RKO (cell line): ENCODE measurements at regions not wholly inside any gene's neighbourhood (a gene's known extent, or its start where the extent isn't known, plus 50 kb on each side); places are given as distances from the start of the nearest gene placed in this dataset.
"Not testable (repeated sequence)": the region's sequence is repeated elsewhere in the genome, so short reads cannot be mapped to it uniquely, and the experiment has no call there.

Experiments
- DNase-seq: peaks from one replicate; pipeline ENCODE4 v3.0.0-alpha.2; 2016; ENCODE audit warnings: low spot score

DNA sequence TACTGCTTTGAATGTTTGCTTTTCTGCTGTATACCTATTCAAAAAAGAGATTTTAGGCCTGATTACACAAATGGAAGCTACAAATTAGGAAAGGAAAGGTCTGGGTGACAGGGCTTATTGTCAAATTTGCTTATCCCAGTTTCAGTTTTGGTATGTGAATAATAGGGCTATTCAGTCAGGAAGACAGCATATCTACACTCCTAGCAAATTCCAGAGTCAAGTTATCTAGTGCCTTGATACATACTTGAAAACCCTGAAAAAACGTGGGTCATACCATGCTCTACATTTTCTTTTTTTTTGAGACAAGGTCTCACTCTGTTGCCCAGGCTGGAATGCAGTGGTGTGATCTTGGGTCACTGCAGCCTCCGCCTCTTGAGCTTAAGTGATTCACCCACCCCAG, 59.2 kb upstream of the CCDC180 start:
- not testable (repeated sequence) for DNase-seq

DNA sequence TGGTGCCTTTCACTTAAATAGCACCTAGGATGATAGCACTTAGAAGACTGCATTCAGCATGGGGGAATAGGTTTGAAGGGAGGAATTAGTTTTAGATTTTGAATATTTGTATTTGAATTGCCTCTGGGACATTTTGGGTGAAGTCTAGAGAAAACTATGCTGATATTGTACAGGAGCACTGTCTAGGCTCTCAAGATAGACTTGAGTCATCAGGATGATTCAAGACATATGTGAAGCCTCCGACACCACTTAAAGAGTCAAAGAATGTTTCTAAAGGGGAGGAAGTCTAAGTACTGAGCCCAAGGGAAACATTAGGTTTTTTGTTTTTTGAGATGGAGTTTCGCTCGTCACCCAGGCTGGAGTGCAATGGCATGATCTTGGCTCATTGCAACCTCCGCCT, 63.9 kb upstream of the CCDC180 start:
- no peak for DNase-seq

DNA sequence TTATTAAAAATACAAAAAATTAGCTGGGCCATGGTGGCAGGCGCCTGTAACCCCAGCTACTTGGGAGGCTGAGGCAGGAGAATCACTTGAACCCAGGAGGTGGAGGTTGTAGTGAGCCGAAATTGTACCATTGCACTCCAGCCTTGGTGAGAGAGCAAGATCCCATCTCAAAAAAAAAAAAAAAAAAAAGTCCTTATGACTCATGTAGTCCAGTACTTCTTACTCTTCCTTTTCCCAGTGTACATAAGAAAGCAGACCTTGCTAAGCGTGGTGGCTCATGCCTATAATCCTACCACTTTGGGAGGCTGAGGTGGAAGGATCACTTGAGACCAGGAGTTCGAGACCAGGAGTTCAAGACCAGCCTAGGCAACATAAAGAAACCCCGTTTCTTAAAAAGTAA, 66.0 kb upstream of the CCDC180 start:
- DNase-seq: peak; percentile 42

DNA sequence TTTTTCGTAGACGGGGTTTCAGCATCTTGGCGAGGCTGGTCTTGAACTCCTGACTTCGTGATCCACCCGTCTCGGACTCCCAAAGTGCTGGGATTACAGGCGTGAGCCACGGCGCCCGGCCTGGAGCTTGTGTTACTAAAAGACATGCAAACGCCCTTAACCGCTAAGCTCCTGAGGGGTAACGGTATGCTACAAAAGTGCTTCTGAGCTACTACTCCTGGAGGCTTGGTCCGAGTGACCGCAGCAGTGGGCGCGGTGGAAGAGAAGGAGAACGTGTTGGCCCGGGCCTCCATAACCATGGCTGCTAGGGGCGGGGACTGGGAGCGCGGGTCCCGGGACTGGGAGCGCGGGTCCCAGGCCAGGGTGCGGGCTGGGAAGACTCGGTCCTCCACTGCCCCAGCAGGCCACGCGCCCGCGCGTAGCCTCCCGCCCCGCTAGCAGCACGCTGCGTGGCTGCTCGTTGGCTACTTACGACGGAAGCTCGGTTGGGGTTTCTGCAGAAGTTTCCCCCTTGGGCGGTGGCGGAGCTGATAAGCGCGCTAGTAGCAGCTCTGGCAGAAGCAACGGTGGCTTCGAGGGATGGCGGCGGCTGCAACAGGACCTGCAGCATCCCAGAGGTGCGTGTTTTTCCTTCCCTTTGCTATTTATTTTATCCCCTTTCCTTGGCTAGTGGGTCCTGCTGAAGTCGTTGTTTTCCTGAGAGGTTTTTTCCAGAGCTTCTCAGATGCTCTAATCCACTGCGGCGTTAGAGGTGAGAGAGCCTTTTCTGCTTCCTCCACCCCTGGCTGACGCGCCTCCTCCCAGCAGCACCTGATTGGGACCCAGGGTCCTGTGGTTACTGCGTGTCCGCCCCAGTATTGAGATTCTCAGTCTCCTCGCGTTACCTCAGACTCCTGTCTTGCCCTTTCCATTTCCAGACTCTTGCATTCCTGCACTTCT, 69.2 kb upstream of the CCDC180 start:
- DNase-seq: peak; percentile 93

DNA sequence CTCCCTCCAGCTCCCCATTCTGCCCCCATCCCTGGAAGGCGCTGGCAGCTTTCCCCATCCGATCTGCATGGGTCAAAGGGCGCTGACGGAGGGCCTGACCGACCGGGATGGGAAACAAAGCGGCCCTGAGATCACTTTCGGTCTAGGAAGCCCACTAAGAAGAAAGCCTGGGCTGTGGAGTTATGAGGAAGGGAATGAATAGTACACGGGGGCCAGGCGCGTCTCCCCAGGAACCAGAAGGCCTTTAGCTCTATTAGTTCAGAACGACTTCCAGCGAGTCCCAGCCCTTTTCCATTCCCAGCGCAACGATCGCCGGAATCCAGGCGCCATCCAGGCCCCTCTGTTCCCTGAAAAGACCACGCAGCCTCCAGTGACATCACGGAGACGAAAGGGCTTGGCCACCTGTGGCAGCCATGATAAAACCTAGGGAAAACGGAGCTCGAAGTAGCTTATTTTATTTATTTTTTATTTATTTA, 70.1 kb upstream of the CCDC180 start:
- DNase-seq: peak; percentile 56

DNA sequence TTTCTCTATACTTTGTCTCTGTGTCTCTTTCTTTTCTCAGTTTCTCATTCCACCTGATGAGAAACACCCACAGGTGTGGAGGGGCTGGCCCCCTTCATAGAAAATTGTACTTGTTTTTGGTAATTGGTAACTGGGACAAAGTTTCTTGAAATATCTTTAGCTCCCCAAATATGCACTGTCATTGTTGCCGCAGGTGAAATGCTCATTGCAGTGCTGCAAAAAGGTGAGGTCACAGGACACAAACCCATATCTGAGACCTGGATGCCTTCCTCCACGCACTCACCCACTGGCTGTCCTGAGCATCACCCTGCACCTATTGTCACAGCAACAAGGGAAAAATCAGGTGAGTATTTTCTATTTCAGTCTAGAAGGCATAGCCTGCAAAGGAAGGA, 74.5 kb upstream of the CCDC180 start:
- DNase-seq: not testable (repeated sequence)

DNA sequence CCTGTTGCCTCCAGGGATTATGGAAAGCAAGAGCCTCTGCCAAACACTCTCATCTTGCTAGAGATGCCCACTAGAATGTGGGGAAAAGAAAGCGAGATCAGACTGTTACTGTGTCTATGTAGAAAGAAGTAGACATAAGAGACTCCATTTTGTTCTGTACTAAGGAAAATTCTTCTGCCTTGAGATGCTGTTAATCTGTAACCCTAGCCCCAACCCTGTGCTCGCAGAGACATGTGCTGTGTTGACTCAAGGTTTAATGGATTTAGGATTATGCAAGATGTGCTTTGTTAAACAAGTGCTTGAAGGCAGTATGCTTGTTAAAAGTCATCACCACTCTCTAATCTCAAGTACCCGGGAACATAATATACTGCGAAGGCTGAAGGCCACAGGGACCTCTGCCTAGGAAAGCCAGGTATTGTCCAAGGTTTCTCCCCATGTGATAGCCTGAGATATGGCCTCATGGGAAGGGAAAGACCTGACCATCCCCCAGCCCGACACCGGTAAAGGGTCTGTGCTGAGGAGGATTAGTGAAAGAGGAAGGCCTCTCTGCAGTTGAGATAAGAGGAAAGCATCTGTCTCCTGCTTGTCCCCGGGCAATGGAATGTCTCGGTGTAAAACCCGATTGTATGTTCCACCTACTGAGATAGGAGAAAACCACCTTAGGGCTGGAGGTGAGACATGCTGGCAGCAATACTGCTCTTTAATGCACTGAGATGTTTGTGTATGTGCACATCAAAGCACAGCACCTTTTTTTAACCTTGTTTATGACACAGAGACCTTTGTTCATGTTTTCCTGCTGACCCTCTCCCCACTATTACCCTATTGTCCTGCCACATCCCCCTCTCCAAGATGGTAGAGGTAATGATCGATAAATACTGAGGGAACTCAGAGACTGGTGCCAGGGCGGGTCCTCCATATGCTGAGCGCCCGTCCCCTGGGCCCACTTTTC, 75.1 kb upstream of the CCDC180 start:
- DNase-seq: not testable (repeated sequence)

DNA sequence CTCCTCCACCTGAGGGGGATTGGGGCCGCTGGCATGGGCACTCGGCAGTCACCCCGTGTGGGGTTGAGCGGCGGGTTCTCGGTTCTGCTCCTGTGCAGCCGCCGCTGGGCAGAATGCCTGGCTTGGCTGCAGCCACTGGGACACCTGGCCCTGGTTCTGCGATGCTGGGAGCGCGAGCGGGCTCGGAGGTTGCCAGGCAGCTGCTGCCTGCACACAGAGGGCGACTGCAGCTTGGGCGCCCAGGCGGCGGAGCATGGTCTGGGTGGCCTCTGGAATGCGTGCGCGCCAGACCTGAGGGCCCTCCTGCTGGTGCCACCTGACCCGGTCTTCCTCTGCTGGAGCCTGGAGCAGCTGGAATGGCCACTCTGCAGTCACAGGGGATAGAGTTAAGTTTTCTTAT, 85.1 kb upstream of the CCDC180 start:
- not testable (repeated sequence) for DNase-seq

DNA sequence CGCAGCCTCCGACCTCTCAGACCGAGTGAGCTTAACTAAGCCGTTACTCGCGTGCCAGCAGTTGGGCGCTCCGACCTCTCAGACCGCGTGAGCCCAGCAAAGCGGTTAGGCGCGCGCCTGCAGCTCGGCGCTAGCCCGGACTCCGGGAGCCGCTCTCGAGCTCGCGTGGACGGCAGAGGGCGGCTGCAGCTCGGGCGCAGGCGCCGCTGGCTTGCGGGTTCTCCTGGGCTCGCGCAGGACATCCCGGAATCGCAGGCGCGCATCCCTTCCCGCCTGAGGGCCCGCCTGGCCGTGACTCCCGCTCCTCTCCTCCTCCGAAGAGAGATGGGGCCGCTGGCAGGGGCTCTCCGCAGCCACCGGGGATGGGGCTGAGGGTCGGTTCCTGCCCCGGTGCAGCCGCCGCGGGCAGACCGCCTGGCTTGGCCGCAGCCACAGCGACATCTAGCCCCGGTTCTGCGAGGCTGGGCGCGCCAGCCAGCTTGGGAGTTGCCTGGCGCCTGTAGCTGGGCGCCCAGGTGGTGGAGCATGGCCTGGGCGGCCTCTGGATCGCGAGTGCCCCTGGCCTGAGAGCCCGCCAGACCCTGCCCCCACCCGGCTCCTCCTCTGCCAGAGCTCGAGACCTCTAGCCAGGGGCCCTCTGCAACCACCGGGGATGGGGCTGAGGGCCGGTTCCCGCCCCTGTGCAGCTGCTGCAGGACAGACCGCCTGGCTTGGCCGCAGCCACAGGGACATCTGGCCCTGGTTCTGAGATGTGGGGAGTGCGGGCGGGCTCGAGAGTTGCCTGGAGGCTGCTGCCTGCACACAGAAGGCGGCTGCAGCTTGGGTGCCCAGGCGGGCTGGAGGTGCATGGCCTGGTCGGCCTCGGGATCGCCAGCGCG, 85.7 kb upstream of the CCDC180 start:
- not testable (repeated sequence) for DNase-seq

DNA sequence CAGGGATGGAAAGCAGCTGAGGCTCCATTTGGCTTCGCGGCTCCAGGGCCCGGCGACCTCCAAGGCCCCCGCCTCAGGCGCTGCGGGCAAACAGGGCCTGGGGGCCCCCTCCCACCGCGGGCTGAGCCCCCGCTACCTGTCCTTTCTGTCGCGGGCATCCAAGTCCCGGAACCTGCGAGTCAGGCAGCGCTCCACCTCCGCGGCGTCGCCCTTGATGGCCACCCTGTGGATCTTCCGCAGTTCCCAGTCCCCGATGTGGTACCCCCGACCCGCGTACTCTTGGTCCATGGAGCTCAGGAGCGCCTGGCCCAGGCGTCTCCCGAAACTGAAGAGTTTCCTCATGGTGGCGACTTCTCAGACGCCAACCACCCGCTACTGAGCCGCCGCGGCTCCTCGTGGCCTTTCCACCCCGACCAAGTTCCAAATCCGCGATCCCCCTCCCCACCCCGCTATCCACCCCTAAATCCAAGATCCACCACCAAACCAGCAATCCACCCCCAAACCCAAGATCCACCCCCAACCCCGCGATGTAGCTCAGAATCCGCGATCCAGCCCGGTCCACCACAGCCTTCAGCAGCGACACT, 86.5 kb upstream of the CCDC180 start:
- DNase-seq: no peak

DNA sequence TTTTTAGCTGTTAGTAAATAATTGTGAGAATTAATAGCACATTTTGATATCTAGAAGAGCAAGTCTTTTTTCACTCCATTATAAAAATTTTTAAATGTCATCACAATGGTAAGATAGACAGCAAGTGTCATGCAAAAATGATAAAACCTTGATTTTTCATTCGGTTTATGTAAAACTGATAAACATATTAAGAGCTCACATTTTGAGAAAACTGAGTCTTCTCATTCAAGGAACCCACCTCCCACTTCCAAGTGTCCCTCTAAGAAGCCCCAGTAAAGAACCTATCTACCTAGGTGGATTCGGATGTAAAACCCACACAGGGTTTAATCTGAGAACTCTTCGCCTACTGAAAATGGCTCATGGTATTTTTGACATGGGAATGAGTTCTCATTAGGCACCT, 87.1 kb upstream of the CCDC180 start:
- DNase-seq: not testable (repeated sequence)

DNA sequence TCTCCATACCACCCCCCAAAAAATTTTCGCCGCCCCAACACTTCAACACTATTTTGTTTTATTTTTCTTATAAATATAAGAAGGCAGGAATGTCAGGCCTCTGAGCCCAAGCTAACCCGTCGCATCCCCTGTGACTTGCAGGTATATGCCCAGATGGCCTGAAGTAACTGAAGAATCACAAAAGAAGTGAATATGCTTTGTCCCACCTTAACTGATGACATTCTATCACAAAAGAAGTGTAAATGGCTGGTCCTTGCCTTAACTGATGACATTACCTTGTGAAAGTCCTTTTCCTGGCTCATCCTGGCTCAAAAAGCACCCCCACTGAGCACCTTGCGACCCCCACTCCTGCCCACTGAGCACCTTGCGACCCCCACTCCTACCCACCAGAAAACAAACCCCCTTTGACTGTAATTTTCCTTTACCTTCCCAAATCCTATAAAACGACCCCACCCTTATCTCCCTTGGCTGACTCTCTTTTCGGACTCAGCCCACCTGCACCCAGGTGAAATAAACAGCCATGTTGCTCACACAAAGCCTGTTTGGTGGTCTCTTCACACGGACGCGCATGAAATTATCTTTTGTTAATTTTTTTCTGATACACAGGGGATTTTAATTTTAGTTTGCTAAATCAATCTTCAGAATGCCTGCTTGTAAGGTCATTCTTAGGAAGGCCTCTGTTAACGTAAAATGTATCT, 87.9 kb upstream of the CCDC180 start:
- DNase-seq: not testable (repeated sequence)

DNA sequence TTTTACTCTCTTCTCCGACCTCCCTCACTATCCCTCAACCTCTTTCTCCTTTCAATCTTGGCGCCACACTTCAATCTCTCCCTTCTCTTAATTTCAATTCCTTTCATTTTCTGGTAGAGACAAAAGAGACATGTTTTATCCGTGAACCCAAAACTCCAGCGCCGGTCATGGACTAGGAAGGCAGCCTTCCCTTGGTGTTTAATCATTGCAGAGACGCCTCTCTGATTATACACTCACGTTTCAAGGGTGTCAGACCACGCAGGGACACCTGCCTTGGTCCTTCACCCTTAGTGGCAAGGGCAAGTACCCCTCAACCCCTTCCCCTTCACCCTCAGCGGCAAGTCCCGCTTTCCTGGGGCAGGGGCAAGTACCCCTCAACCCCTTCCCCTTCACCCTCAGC, 92.3 kb upstream of the CCDC180 start:
- DNase-seq: not testable (repeated sequence)

DNA sequence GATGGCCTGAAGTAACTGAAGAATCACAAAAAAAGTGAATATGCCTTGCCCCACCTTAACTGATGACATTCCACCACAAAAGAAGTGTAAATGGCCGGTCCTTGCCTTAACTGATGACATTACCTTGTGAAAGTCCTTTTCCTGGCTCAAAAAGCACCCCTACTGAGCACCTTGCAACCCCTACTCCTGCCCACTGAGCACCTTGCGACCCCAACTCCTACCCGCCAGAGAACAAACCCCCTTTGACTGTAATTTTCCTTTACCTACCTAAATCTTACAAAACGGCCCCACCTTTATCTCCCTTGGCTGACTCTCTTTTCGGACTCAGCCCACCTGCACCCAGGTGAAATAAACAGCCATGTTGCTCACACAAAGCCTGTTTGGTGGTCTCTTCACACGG, 92.9 kb upstream of the CCDC180 start:
- not testable (repeated sequence) for DNase-seq

DNA sequence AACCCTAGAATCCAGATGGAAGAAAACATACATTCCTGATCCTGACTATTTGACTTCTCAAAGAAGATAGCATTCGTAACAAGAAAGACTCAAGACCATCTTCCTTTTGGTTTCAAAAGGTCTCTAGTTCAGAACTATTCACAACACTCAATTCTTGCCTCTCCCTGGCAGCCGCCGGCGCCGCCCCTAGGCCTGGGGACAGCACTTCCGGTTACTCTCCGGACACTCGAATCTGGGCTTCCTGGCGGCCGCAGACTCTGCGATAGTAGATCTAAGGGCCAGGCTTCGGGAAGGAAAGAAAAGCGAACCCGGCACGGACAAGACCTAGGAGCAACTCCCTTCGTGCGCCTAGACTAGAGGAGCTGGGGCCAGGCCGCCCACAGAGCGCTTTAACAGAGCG, 107.8 kb upstream of the CCDC180 start:
- DNase-seq: not testable (repeated sequence)

DNA sequence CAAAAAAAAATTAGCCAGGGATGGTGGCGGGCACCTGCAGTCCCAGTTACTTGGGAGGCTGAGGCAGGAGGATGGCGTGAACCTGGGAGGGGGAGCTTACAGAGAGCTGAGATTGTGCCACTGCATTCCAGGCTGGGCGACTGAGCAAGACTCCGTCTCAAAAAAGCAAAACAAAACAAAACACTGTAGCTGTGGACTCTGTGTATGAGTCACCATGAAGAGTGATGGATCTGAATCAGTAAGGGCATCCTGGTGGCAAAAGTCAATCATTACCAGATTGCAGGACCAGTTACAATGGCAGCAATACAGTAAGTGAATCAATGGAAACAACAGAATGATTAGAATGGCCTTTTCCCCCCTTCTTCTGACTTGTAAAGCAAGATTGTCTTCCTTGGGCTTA, 113.7 kb upstream of the CCDC180 start:
- peak; percentile 55 for DNase-seq

DNA sequence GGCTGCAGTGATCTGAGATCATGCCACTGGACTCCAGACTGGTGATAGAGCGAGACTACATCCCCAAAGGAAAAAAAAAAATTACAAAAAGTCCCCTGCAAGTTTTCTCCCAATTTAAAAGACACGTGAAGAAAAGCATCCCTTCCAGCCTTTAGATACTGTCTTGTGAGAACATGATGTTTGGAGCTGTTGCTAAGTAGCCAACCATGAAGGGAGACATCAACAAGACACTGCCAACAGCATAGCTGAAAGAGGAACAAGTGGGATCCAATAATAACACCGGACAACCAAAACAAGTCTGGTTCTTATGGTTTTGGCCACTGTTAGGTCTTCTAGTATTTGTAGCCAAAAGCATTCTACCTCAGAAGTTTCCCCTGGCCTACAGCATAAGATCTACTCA, 118.9 kb upstream of the CCDC180 start:
- DNase-seq: no peak

DNA sequence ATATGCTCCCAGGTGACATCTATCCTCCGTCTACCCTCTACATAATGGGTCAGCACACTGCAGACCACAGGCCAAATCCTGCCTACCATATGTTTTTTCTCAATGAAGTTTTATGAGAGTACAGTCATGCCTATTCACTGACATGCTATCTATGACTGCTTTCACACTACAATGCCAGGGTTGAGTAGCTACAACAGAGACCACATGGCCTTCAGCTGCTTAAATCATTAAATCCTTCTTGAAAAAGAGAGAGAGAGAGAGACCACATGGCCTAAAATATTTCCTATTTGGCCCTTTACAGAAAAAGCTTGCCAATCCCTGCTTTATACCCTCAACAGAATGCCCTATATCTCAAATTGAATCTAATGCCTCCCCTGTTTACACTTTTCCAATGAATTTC, 119.8 kb upstream of the CCDC180 start:
- not testable (repeated sequence) for DNase-seq

DNA sequence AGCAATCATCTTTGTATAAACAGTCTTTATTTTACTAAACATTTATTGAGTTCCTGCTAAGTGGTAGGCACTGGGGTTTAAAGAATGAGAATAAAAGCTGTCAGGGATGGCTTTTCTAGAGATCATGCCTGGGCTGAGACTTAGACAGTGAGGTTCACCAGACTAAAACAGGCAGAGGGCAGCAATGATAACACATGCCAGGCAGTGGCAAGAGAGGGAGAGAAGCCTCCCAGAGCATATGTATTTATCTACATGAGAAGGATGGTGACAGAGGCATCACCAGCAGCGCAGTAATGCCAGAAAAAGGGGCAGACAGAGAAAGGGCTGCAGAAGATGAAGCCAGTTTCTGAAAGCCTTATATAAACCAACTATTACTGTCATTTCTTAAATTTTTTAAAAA, 121.0 kb upstream of the CCDC180 start:
- no peak for DNase-seq

DNA sequence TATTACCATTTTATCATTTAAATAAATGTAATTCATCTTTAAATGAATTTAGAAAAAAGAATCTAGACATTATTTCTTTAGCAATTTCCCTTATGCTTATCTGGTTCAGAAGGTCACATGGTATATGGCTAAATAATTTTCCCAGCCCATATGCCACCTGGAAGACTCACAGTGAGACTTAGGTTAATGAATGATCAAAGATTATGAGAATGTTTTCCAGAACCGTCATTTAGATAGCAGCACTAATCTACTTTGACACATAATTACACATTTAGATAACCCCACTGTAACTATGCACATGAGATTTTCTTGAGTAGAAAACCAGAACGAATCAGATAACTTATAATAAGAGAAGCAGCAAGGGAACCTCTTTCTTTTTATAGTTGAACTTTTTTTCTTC, 124.9 kb upstream of the CCDC180 start:
- DNase-seq: not testable (repeated sequence)

DNA sequence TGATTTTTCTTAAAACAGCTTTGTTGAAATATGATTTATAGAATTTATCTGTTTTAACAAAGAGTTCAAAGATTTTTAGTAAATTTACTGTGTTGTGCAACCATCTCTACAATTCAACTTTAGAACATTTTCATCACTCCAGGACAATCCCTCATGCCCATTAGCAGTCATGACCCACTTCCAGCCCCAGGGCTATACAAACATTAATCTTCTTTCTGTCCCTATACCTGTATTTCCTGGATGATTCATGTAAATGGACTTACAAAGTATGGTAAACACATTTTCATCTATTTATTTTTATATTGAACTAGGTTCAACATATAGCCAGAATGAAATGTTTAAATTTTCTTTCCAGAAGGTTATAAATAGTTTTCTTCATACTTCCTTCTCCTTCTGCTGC, 127.8 kb upstream of the CCDC180 start:
- DNase-seq: no peak
